ENCODE measurements at regions not wholly inside any gene's neighbourhood (a gene's known extent, or its start where the extent isn't known, plus 50 kb on each side); places are given as distances from the start of the nearest gene placed in this dataset.

- Histone ChIP-seq H3K9me3 (replicated peaks in 1 of 2; ENCODE audit: control insufficient read depth in 1 of 2, insufficient read depth in 1 of 2, low read length in 2 of 2) (no peaks in the 10 kb centered on the region), H3K36me3 (replicated peaks in 1 of 2; ENCODE audit: control insufficient read depth in 1 of 2, insufficient read depth in 2 of 2, low read length in 2 of 2) (no peaks in the 10 kb centered on the region), H3K27me3 (ENCODE audit: control insufficient read depth in 2 of 2, insufficient read depth in 2 of 2, low read length in 2 of 2) (peaks cover 0 to 15% of the 10 kb centered on the region in 2 donors), H3K27ac (ENCODE audit: low read depth in 1 of 2, low read length in 2 of 2) (no peak overlapping the region), H3K9ac (ENCODE audit: insufficient read depth, low read length, poor library complexity, severe bottlenecking) (no peak overlapping the region), H4K20me1 (ENCODE audit: insufficient read depth, low read length) (no peaks in the 10 kb centered on the region), H3K4me2 (replicated peaks; ENCODE audit: extremely low read depth, low read length, poor library complexity, severe bottlenecking) (no peak overlapping the region), H2AFZ (ENCODE audit: insufficient read depth, low read depth, low read length, poor library complexity, severe bottlenecking) (no peak overlapping the region), H3K4me3 (replicated peaks in 1 of 3; ENCODE audit: low read depth in 2 of 3, low read length in 3 of 3) (no peak overlapping the region), H3K79me2 (ENCODE audit: insufficient read depth, low read length) (no peaks in the 10 kb centered on the region), H3K4me1 (ENCODE audit: control insufficient read depth in 1 of 2, insufficient read depth in 2 of 2, low read length in 2 of 2) (no peaks in the 10 kb centered on the region)
- Mint-ChIP-seq H3K27ac (no peak overlapping the region), H3K4me1 (peaks cover 11% of the 10 kb centered on the region), H3K9me3 (peaks cover 0 to 2% (median 0%) of the 10 kb centered on the region in 7 donors), H3K36me3 (peaks cover 0 to 8% of the 10 kb centered on the region in 2 donors), H3K4me3 (no peak overlapping the region), H3K27me3 (ENCODE audit: low read depth in 3 of 3) (peaks cover 16 to 27% (median 26%) of the 10 kb centered on the region in 3 donors)
- intact Hi-C loops (cut with micrococcal nuclease), result no loop called here
- DNase-seq, result no peak
- no peak for TF ChIP-seq CTCF (IDR thresholded peaks at IDR 0.05)
- no CpG with 5 or more reads among the region's 2 CpGs for WGBS (ENCODE audit: insufficient coverage)
These were observed 190.7 kb upstream of the GPR26 start for GRCh38 chr10:123475466-123475865.

DNA sequence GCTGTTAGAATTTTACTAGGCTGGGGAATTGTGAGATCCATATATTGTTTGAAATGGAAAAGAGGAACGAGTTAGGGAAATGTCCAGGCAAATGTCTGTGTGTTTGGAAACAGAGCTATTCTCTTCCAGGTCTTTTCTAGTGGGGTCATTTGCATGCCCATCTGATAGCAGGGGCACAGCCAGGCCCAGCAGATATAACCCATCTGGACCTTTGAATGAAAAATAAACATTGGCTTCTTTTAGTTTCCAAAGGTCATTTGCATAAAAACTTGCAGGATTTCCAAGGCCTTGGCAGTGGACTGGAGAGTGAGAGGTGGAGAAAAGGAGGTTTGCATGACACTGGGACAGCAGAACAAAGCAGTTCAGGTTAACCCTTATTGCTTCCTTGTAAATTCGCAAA lies 188.0 kb upstream of the GPR26 start:
- peaks cover 0 to 10% of the 10 kb centered on the region in 2 donors for H3K36me3 Mint-ChIP-seq
- WGBS (ENCODE audit: insufficient coverage), result 100% methylated on average over 1 of the region's 2 CpGs

More for the DNA sequence above, 188.0 kb upstream of the GPR26 start:
- H3K4me1 ChIP-seq (ENCODE audit: control insufficient read depth in 1 of 2, insufficient read depth in 2 of 2, low read length in 2 of 2), result peaks cover 0 to 12% of the 10 kb centered on the region in 2 donors
- H3K4me3 ChIP-seq (replicated peaks in 1 of 3; ENCODE audit: low read depth in 2 of 3, low read length in 3 of 3), result no peak overlapping the region
- Mint-ChIP-seq H3K27me3 (ENCODE audit: low read depth in 3 of 3) (peaks cover 15 to 23% (median 23%) of the 10 kb centered on the region in 3 donors), H3K4me1 (peaks cover 14% of the 10 kb centered on the region), H3K4me3 (no peak overlapping the region), H3K9me3 (peaks cover 0 to 3% (median 0%) of the 10 kb centered on the region in 7 donors), H3K27ac (no peak overlapping the region)
- H3K79me2 ChIP-seq (ENCODE audit: insufficient read depth, low read length), result no peaks in the 10 kb centered on the region
- intact Hi-C loops (cut with micrococcal nuclease), result no loop called here
- H3K27ac ChIP-seq (ENCODE audit: low read depth in 1 of 2, low read length in 2 of 2), result no peak overlapping the region
- no peak overlapping the region for H2AFZ ChIP-seq (ENCODE audit: insufficient read depth, low read depth, low read length, poor library complexity, severe bottlenecking)
- H3K36me3 ChIP-seq (replicated peaks in 1 of 2; ENCODE audit: control insufficient read depth in 1 of 2, insufficient read depth in 2 of 2, low read length in 2 of 2), result no peaks in the 10 kb centered on the region
- H3K4me2 ChIP-seq (replicated peaks; ENCODE audit: extremely low read depth, low read length, poor library complexity, severe bottlenecking), result no peak overlapping the region
- no peaks in the 10 kb centered on the region for H4K20me1 ChIP-seq (ENCODE audit: insufficient read depth, low read length)
- peaks cover 0 to 10% of the 10 kb centered on the region in 2 donors for H3K27me3 ChIP-seq (ENCODE audit: control insufficient read depth in 2 of 2, insufficient read depth in 2 of 2, low read length in 2 of 2)
- TF ChIP-seq CTCF (IDR thresholded peaks at IDR 0.05), result no peak
- H3K9me3 ChIP-seq (replicated peaks in 1 of 2; ENCODE audit: control insufficient read depth in 1 of 2, insufficient read depth in 1 of 2, low read length in 2 of 2), result no peaks in the 10 kb centered on the region
- H3K9ac ChIP-seq (ENCODE audit: insufficient read depth, low read length, poor library complexity, severe bottlenecking), result no peak overlapping the region
- no peak for DNase-seq
